SU-DHL-6 (cell line): ENCODE measurements at regions not wholly inside any gene's neighbourhood (a gene's known extent, or its start where the extent isn't known, plus 50 kb on each side); places are given as distances from the start of the nearest gene placed in this dataset.

ENCODE experiments used
- H2AFZ ChIP-seq: fragments of 200-600 bp; sonication (generic); 2 replicates; pipeline ENCODE4 v1.6.1; 2014; ENCODE audit warnings: low read depth, mild to moderate bottlenecking, moderate library complexity, mixed read lengths, antibody characterized with exemption, low read length; ENCODE audit not compliant: severe bottlenecking
- H3F3A ChIP-seq: fragments of 200-600 bp; shearing (Covaris generic); 2 replicates; pipeline ENCODE4 v1.6.0; 2016; ENCODE audit warnings: antibody characterized with exemption, mild to moderate bottlenecking; ENCODE audit not compliant: insufficient read depth
- H3K27ac ChIP-seq: fragments of 200-600 bp; sonication (generic); 2 replicates; pipeline ENCODE4 v1.5.1; 2016; ENCODE audit warnings: low read depth, mild to moderate bottlenecking, low read length, moderate library complexity, mixed read lengths
- H3K27me3 ChIP-seq: fragments of 200-600 bp; sonication (generic), shearing (Covaris generic); 2 replicates; pipeline ENCODE4 v1.6.0; 2014; ENCODE audit warnings: mild to moderate bottlenecking, low read length
- H3K36me3 ChIP-seq: fragments of 200-600 bp; sonication (generic); 2 replicates; pipeline ENCODE4 v1.6.1; 2014; ENCODE audit warnings: mild to moderate bottlenecking, low read length, mixed read lengths
- H3K4me2 ChIP-seq: fragments of 300-600, 200-600 bp; shearing (Covaris generic), sonication (generic); 2 replicates; pipeline ENCODE4 v1.6.0; 2014; ENCODE audit warnings: low read length, low read depth, mild to moderate bottlenecking; ENCODE audit not compliant: poor library complexity, severe bottlenecking
- H3K4me3 ChIP-seq: fragments of 200-600 bp; sonication (generic); 2 replicates; pipeline ENCODE4 v1.5.1; 2014; ENCODE audit warnings: antibody characterized with exemption, low read length, mild to moderate bottlenecking, mixed read lengths; ENCODE audit not compliant: insufficient read depth, poor library complexity, severe bottlenecking
- H3K79me2 ChIP-seq: fragments of 200-600 bp; sonication (generic); 2 replicates; pipeline ENCODE4 v1.6.1; 2014; ENCODE audit warnings: mild to moderate bottlenecking, low read length, moderate library complexity; ENCODE audit not compliant: insufficient read depth
- H3K9ac ChIP-seq: fragments of 200-600 bp; sonication (generic); 2 replicates; pipeline ENCODE4 v1.7.0; 2014; ENCODE audit warnings: mild to moderate bottlenecking, low read length
- H3K9me2 ChIP-seq: fragments of 200-600 bp; sonication (generic); replicated peaks from 2 replicates; pipeline ENCODE4 v1.6.1; 2014; ENCODE audit warnings: low read length; ENCODE audit not compliant: insufficient read depth
- H3K9me3 ChIP-seq: fragments of 200-600 bp; sonication (generic); 2 replicates; pipeline ENCODE4 v1.6.1; 2014; ENCODE audit warnings: low read length, mixed read lengths; ENCODE audit not compliant: insufficient read depth
- H4K20me1 ChIP-seq: fragments of 200-600 bp; sonication (generic); 2 replicates; pipeline ENCODE4 v1.6.1; 2014; ENCODE audit warnings: low read depth, mild to moderate bottlenecking, antibody characterized with exemption, low read length, moderate library complexity, mixed read lengths
- CTCF ChIP-seq: fragments of 200-600 bp; sonication (generic); IDR thresholded peaks from one replicate; pipeline ENCODE4 v1.5.1; 2017; ENCODE audit warnings: antibody characterized with exemption, mild to moderate bottlenecking, low read length, moderate library complexity; ENCODE audit not compliant: insufficient read depth, poor library complexity, severe bottlenecking
- EZH2phosphoT487 ChIP-seq: fragments of 200-600 bp; sonication (generic), shearing (Covaris generic); conservative IDR thresholded peaks from 2 replicates; pipeline ENCODE4 v1.6.1; 2018; ENCODE audit warnings: mild to moderate bottlenecking, antibody characterized with exemption, low read length, moderate library complexity, mixed read lengths

DNA sequence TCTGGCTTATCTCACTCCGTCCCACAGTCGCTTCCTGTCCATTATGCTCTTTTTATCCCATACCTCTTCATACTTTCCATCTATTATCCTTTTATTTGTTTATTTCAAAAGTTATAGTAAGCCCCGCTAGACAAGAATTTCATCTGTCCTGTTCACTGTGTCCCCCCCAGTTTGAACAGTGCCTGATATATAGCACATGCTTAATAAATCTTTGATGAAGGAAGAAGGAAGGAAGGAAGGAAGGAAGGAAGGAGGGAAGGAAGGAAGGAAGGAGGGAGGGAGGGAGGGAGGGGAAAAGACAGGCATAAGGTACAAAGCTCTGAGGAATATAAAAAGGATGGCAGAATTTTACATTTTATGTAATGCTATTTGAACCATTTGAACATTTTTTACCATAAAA, 324.7 kb downstream of the GXYLT1 start:
- Histone ChIP-seq H3K4me3 (no peak overlapping the region), H3K4me2 (no peak overlapping the region), H4K20me1 (no peaks in the 10 kb centered on the region), H3K9me3 (no peaks in the 10 kb centered on the region), H3K27me3 (no peaks in the 10 kb centered on the region), H2AFZ (no peak overlapping the region), H3K27ac (no peak overlapping the region), H3F3A (no peaks in the 10 kb centered on the region), H3K9ac (no peak overlapping the region), H3K9me2 (no peaks in the 10 kb centered on the region), H3K79me2 (no peaks in the 10 kb centered on the region), H3K36me3 (no peaks in the 10 kb centered on the region)
- TF ChIP-seq CTCF = no peak
- no peak for TF ChIP-seq EZH2phosphoT487

DNA sequence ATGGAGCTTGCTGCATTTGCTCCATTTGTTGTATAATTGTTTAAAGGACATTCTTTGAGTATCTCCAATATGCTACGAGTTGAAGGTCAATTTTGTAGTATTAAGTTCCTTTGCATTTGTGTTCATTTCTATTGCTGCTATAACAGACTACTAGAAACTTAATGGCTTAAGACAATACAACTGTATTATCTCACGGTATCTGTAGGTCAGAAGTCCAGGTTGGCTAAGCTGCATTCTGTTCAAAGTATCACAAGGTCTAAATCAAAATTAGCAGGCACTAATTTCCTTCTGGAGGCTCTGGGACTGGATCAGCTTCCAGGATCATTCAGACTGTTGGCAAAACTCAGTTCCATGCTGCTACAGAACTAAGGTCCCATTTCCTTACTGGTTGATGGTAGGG, 340.6 kb downstream of the GXYLT1 start:
- H3K27me3 ChIP-seq = no peaks in the 10 kb centered on the region
- no peaks in the 10 kb centered on the region for H4K20me1 ChIP-seq
- H3K27ac ChIP-seq = no peak overlapping the region
- H3K4me3 ChIP-seq = no peak overlapping the region
- no peaks in the 10 kb centered on the region for H3K36me3 ChIP-seq
- H2AFZ ChIP-seq = no peak overlapping the region
- no peak overlapping the region for H3K4me2 ChIP-seq
- no peak for TF ChIP-seq EZH2phosphoT487
- no peak for TF ChIP-seq CTCF
- H3K9me2 ChIP-seq = no peaks in the 10 kb centered on the region
- no peaks in the 10 kb centered on the region for H3K9me3 ChIP-seq
- H3K9ac ChIP-seq = no peak overlapping the region
- no peaks in the 10 kb centered on the region for H3F3A ChIP-seq
- H3K79me2 ChIP-seq = no peaks in the 10 kb centered on the region

DNA sequence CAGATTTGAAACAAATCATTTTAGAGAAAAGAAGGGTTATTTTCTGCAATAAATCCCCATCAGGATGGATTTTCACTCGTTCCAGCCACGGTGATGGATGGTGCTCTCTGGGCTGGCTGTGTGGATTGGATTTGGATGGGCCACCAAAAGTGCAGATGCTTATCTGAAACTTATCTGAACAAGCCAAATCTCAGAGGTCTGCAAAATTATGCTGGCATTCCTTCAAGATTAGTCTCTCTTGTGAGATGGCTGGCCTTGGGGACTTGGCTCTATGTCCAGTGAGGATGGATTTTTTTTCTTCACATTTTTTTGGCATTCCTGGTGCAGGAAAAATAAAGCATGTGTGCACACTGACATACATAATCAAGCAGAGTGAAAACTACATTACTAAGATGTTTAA, 341.9 kb downstream of the GXYLT1 start:
- TF ChIP-seq EZH2phosphoT487 (no peak), CTCF (no peak)
- Histone ChIP-seq H3K9me3 (no peaks in the 10 kb centered on the region), H3K27ac (no peak overlapping the region), H3K36me3 (no peaks in the 10 kb centered on the region), H3K79me2 (no peaks in the 10 kb centered on the region), H3K9me2 (no peaks in the 10 kb centered on the region), H2AFZ (no peak overlapping the region), H4K20me1 (no peaks in the 10 kb centered on the region), H3K4me3 (no peak overlapping the region), H3K4me2 (no peak overlapping the region), H3F3A (no peaks in the 10 kb centered on the region), H3K27me3 (no peaks in the 10 kb centered on the region), H3K9ac (no peak overlapping the region)

- Histone ChIP-seq H3K4me2 (no peak overlapping the region), H4K20me1 (no peaks in the 10 kb centered on the region), H3K27me3 (no peaks in the 10 kb centered on the region)
Measured at GRCh38 chr12:41801261-41801660, 343.4 kb downstream of the GXYLT1 start.

More at GRCh38 chr12:41801261-41801660, 343.4 kb downstream of the GXYLT1 start:
- TF ChIP-seq CTCF = no peak
- no peak for TF ChIP-seq EZH2phosphoT487
- no peaks in the 10 kb centered on the region for H3K9me2 ChIP-seq
- no peak overlapping the region for H3K9ac ChIP-seq
- H3K36me3 ChIP-seq = no peaks in the 10 kb centered on the region
- no peaks in the 10 kb centered on the region for H3K9me3 ChIP-seq
- H3F3A ChIP-seq = no peaks in the 10 kb centered on the region
- H3K27ac ChIP-seq = no peak overlapping the region
- H2AFZ ChIP-seq = no peak overlapping the region
- H3K79me2 ChIP-seq = no peaks in the 10 kb centered on the region
- H3K4me3 ChIP-seq = no peak overlapping the region
